B cell (primary cell): ENCODE measurements at regions not wholly inside any gene's neighbourhood (a gene's known extent, or its start where the extent isn't known, plus 50 kb on each side); places are given as distances from the start of the nearest gene placed in this dataset.

Experiments used
- ATAC-seq: fragments of 200-7000 bp; cut with Tn5 transposase; one replicate; pipeline ENCODE4 v1.10.0; 2021; ENCODE audit warnings: low read depth, mild to moderate bottlenecking, moderate number of reproducible peaks, moderate library complexity
- CTCF ChIA-PET: fragments of 350-600 bp; sonication (Branson Sonifier 250); formaldehyde crosslinking; loops from one replicate; lab custom pipeline; 2021; ENCODE audit warnings: antibody characterized with exemption, inconsistent platforms; lab: Charles Lee
- POLR2A ChIA-PET: fragments of 350-600 bp; sonication (Branson Sonifier 250); formaldehyde crosslinking; loops from one replicate; lab custom pipeline; 2021; ENCODE audit warnings: antibody characterized with exemption; lab: Charles Lee
- DNase-seq: peaks from one replicate; pipeline ENCODE4 v3.0.0; 2013
- H2AFZ ChIP-seq: 2 replicates; pipeline ENCODE4 v1.6.1; 2012; ENCODE audit warnings: mild to moderate bottlenecking, low read depth, low read length; ENCODE audit not compliant: insufficient read depth, poor library complexity, severe bottlenecking
- H3K27ac ChIP-seq, 2 donors: 1 replicate in 1 of 2; 2 replicates in 1 of 2; pipeline ENCODE4 v1.5.1; 2012 to 2013; ENCODE audit warnings: low read length in 2 of 2, mild to moderate bottlenecking in 2 of 2, moderate library complexity in 1 of 2
- H3K27me3 ChIP-seq, 4 experiments: fragments of 200-600 bp in 1 of 4; sonication (generic) in 1 of 4; replicated peaks in 1 of 4; 1 replicate in 2 of 4; 2 replicates in 2 of 4; pipeline versions ENCODE4 v1.6.1 to v1.7.0; 2013 to 2016; ENCODE audit warnings: low read length in 3 of 4, mild to moderate bottlenecking in 2 of 4, mixed read lengths in 1 of 4, moderate library complexity in 1 of 4; ENCODE audit not compliant: insufficient read depth in 4 of 4, control insufficient read depth in 3 of 4; ENCODE audit errors: control extremely low read depth in 1 of 4
- H3K36me3 ChIP-seq, 2 experiments: replicated peaks in 1 of 2; 1 replicate in 1 of 2; 2 replicates in 1 of 2; pipeline versions ENCODE4 v1.6.1 to v1.7.1; 2013; ENCODE audit warnings: low read length in 1 of 2; ENCODE audit not compliant: insufficient read depth in 2 of 2, control insufficient read depth in 1 of 2; ENCODE audit errors: control extremely low read depth in 1 of 2, extremely low read depth in 1 of 2
- H3K4me1 ChIP-seq, 2 donors: fragments of 200-600 bp in 1 of 2; sonication (generic) in 1 of 2; 1 replicate in 1 of 2; 2 replicates in 1 of 2; pipeline versions ENCODE4 v1.5.1 to v1.6.1; 2013 to 2017; ENCODE audit warnings: low read length in 2 of 2; ENCODE audit not compliant: control insufficient read depth in 2 of 2, insufficient read depth in 2 of 2
- H3K4me2 ChIP-seq: replicated peaks from 2 replicates; pipeline ENCODE3; 2012; ENCODE audit warnings: mild to moderate bottlenecking, low read depth, low read length; ENCODE audit not compliant: poor library complexity, severe bottlenecking
- H3K4me3 ChIP-seq, 5 experiments: fragments of 200-600 bp in 1 of 5; sonication (generic) in 1 of 5; 1 replicate in 3 of 5; 2 replicates in 2 of 5; pipeline versions ENCODE4 v1.5.1 to v1.7.0; 2011 to 2016; ENCODE audit warnings: low read length in 4 of 5, mild to moderate bottlenecking in 4 of 5, low read depth in 2 of 5, control low read depth in 1 of 5, moderate library complexity in 1 of 5; ENCODE audit not compliant: insufficient read depth in 1 of 5; ENCODE audit errors: control extremely low read depth in 1 of 5, extremely low read depth in 1 of 5
- H3K79me2 ChIP-seq: fragments of 200-600 bp; sonication (generic); one replicate; pipeline ENCODE4 v1.6.0; 2016; ENCODE audit warnings: low read length; ENCODE audit not compliant: control insufficient read depth, insufficient read depth
- H3K9ac ChIP-seq: fragments of 200-600 bp; sonication (generic); 2 replicates; pipeline ENCODE4 v1.6.1; 2017; ENCODE audit warnings: mild to moderate bottlenecking, low read length, moderate library complexity
- H3K9me3 ChIP-seq, 3 donors: one replicate each; pipeline versions ENCODE4 v1.6.1 to v1.7.1; 2013; ENCODE audit warnings: low read length in 2 of 3; ENCODE audit not compliant: control insufficient read depth in 2 of 3, insufficient read depth in 1 of 3; ENCODE audit errors: control extremely low read depth in 1 of 3
- H4K20me1 ChIP-seq: 2 replicates; pipeline ENCODE4 v1.6.0; 2012; ENCODE audit warnings: mild to moderate bottlenecking, low read length; ENCODE audit not compliant: insufficient read depth, control insufficient read depth, poor library complexity, severe bottlenecking
- H3K27ac Mint-ChIP-seq: one replicate; pipeline ENCODE4 v1.8.0; 2021; ENCODE audit warnings: mixed read lengths
- H3K27me3 Mint-ChIP-seq: one replicate; pipeline ENCODE4 v1.8.0; 2021; ENCODE audit warnings: mixed read lengths
- H3K4me1 Mint-ChIP-seq: one replicate; pipeline ENCODE4 v1.8.0; 2021; ENCODE audit warnings: mixed read lengths
- H3K4me3 Mint-ChIP-seq: one replicate; pipeline ENCODE4 v1.8.0; 2021; ENCODE audit warnings: mixed read lengths
- H3K9me3 Mint-ChIP-seq: one replicate; pipeline ENCODE4 v1.8.0; 2022; ENCODE audit warnings: mixed read lengths; ENCODE audit not compliant: insufficient read depth
- CTCF ChIP-seq: fragments of 200-600 bp; IDR thresholded peaks from one replicate; pipeline ENCODE4 v1.8.0; 2022; ENCODE audit warnings: antibody characterized with exemption, mild to moderate bottlenecking
- EZH2 ChIP-seq: IDR thresholded peaks from 2 replicates; pipeline ENCODE4 v1.6.1; 2012; ENCODE audit warnings: borderline replicate concordance, low read depth, mild to moderate bottlenecking, moderate library complexity, low read length; ENCODE audit not compliant: insufficient read depth, poor library complexity, severe bottlenecking
- WGBS: methylation state at CpG from one replicate; pipeline ENCODE4 v1.1.5; 2013; ENCODE audit warnings: missing lambda C conversion rate; ENCODE audit not compliant: insufficient coverage; 5-methylcytosine and 5-hydroxymethylcytosine counted together
- intact Hi-C: fragments of 100-400 bp; cut with micrococcal nuclease; formaldehyde crosslinking; loops from one replicate; pipeline ENCODE4 v1.10.0; 2022

GRCh38 chr7:68813551-68814080 is 784.7 kb upstream of the AUTS2 start:
- H3K27ac ChIP-seq: no peak overlapping the region
- no peak overlapping the region for H3K4me3 ChIP-seq
- H3K27me3 ChIP-seq: no peaks in the 10 kb centered on the region
- no peak for TF ChIP-seq CTCF
- no peak for TF ChIP-seq EZH2
- no peak overlapping the region for H3K4me2 ChIP-seq
- H4K20me1 ChIP-seq: no peaks in the 10 kb centered on the region
- no peak overlapping the region for H3K4me3 Mint-ChIP-seq
- ATAC-seq (no peak), DNase-seq (no peak)
- no peaks in the 10 kb centered on the region for H3K27me3 Mint-ChIP-seq
- ChIA-PET POLR2A (no interaction called here), CTCF (no interaction called here)
- no peak overlapping the region for H3K27ac Mint-ChIP-seq
- intact Hi-C loops: no loop called here
- H3K36me3 ChIP-seq: no peaks in the 10 kb centered on the region
- no peaks in the 10 kb centered on the region for H3K4me1 Mint-ChIP-seq
- no peak overlapping the region for H3K9ac ChIP-seq
- peaks cover 2% of the 10 kb centered on the region for H3K9me3 Mint-ChIP-seq
- H3K9me3 ChIP-seq: peaks cover 0 to 15% (median 0%) of the 10 kb centered on the region in 3 donors
- H3K4me1 ChIP-seq: no peaks in the 10 kb centered on the region
- 93% methylated on average over 10 of the region's 12 CpGs for WGBS
- no peaks in the 10 kb centered on the region for H3K79me2 ChIP-seq
- H2AFZ ChIP-seq: no peak overlapping the region

GRCh38 chr7:68816491-68816890 is 781.8 kb upstream of the AUTS2 start:
- Mint-ChIP-seq H3K27me3 (no peaks in the 10 kb centered on the region), H3K4me1 (no peaks in the 10 kb centered on the region), H3K4me3 (no peak overlapping the region), H3K27ac (no peak overlapping the region), H3K9me3 (peaks cover 2% of the 10 kb centered on the region)
- H2AFZ ChIP-seq: no peak overlapping the region
- H3K9ac ChIP-seq: no peak overlapping the region
- no peaks in the 10 kb centered on the region for H3K36me3 ChIP-seq
- H3K9me3 ChIP-seq: peaks cover 0 to 24% (median 0%) of the 10 kb centered on the region in 3 donors
- no peak for DNase-seq
- WGBS: 82% methylated on average over 1 of the region's 2 CpGs
- TF ChIP-seq CTCF (no peak), EZH2 (no peak)
- POLR2A ChIA-PET: no interaction called here
- CTCF ChIA-PET: no interaction called here
- H3K4me3 ChIP-seq: no peak overlapping the region
- H3K4me1 ChIP-seq: no peaks in the 10 kb centered on the region
- H3K4me2 ChIP-seq: no peak overlapping the region
- no peaks in the 10 kb centered on the region for H4K20me1 ChIP-seq
- H3K27ac ChIP-seq: no peak overlapping the region
- H3K79me2 ChIP-seq: no peaks in the 10 kb centered on the region
- intact Hi-C loops: no loop called here
- H3K27me3 ChIP-seq: no peaks in the 10 kb centered on the region
- ATAC-seq: no peak
